ENCODE measurements at regions not wholly inside any gene's neighbourhood (a gene's known extent, or its start where the extent isn't known, plus 50 kb on each side); places are given as distances from the start of the nearest gene placed in this dataset.

- H3K36me3 ChIP-seq (ENCODE audit: control insufficient read depth, insufficient read depth, low read length): no peaks in the 10 kb centered on the region
- no peak overlapping the region for H3K4me3 ChIP-seq (ENCODE audit: low read depth, low read length)
- no peaks in the 10 kb centered on the region for H3K27me3 ChIP-seq (ENCODE audit: control insufficient read depth, insufficient read depth, low read length)
- no peak for DNase-seq (ENCODE audit: low read depth)
- peak; percentile 28 for FAIRE-seq
- no peak for TF ChIP-seq CTCF (IDR thresholded peaks at IDR 0.05; ENCODE audit: insufficient read depth, low read length, severe bottlenecking)
Observed at GRCh38 chr14:101134161-101134631, 230.7 kb upstream of the RTL1 start.

- Histone ChIP-seq H3K27me3 (ENCODE audit: control insufficient read depth, insufficient read depth, low read length) (no peaks in the 10 kb centered on the region), H3K4me3 (ENCODE audit: low read depth, low read length) (no peak overlapping the region), H3K36me3 (ENCODE audit: control insufficient read depth, insufficient read depth, low read length) (no peaks in the 10 kb centered on the region)
- FAIRE-seq: no peak
- DNase-seq (ENCODE audit: low read depth): no peak
- no peak for TF ChIP-seq CTCF (IDR thresholded peaks at IDR 0.05; ENCODE audit: insufficient read depth, low read length, severe bottlenecking)
Observed at GRCh38 chr14:101134851-101135433, 231.4 kb upstream of the RTL1 start.

- no peak for TF ChIP-seq CTCF (IDR thresholded peaks at IDR 0.05; ENCODE audit: insufficient read depth, low read length, severe bottlenecking)
- FAIRE-seq: no peak
- Histone ChIP-seq H3K4me3 (ENCODE audit: low read depth, low read length) (no peak overlapping the region), H3K27me3 (ENCODE audit: control insufficient read depth, insufficient read depth, low read length) (no peaks in the 10 kb centered on the region), H3K36me3 (ENCODE audit: control insufficient read depth, insufficient read depth, low read length) (no peaks in the 10 kb centered on the region)
- no peak for DNase-seq (ENCODE audit: low read depth)
Observed at GRCh38 chr14:101135796-101136742, 232.5 kb upstream of the RTL1 start.

- Histone ChIP-seq H3K4me3 (ENCODE audit: low read depth, low read length) (no peak overlapping the region), H3K36me3 (ENCODE audit: control insufficient read depth, insufficient read depth, low read length) (no peaks in the 10 kb centered on the region), H3K27me3 (ENCODE audit: control insufficient read depth, insufficient read depth, low read length) (no peaks in the 10 kb centered on the region)
- DNase-seq (ENCODE audit: low read depth): no peak
- peak; percentile 36 for FAIRE-seq
- no peak for TF ChIP-seq CTCF (IDR thresholded peaks at IDR 0.05; ENCODE audit: insufficient read depth, low read length, severe bottlenecking)
Observed at GRCh38 chr14:101137234-101137633, 233.7 kb upstream of the RTL1 start.

- no peaks in the 10 kb centered on the region for H3K36me3 ChIP-seq (ENCODE audit: control insufficient read depth, insufficient read depth, low read length)
- H3K4me3 ChIP-seq (ENCODE audit: low read depth, low read length): no peak overlapping the region
- no peak for TF ChIP-seq CTCF (IDR thresholded peaks at IDR 0.05; ENCODE audit: insufficient read depth, low read length, severe bottlenecking)
- FAIRE-seq (no peak), DNase-seq (ENCODE audit: low read depth) (no peak)
- H3K27me3 ChIP-seq (ENCODE audit: control insufficient read depth, insufficient read depth, low read length): no peaks in the 10 kb centered on the region
Observed at GRCh38 chr14:101147848-101148247, 244.3 kb upstream of the RTL1 start.

Data from bronchial epithelial cell (primary cell).